NT2/D1 (cell line): ENCODE measurements at regions not wholly inside any gene's neighbourhood (a gene's known extent, or its start where the extent isn't known, plus 50 kb on each side); places are given as distances from the start of the nearest gene placed in this dataset.

ENCODE experiments used
- SUZ12 ChIP-seq: IDR thresholded peaks from 2 replicates; pipeline ENCODE4 v1.6.1; 2011; ENCODE audit not compliant: insufficient read length, insufficient read depth; ENCODE audit errors: extremely low read depth
- YY1 ChIP-seq: IDR thresholded peaks from 2 replicates; pipeline ENCODE4 v1.6.1; 2011; ENCODE audit not compliant: insufficient read length, insufficient read depth
- ZNF274 ChIP-seq: IDR thresholded peaks from 2 replicates; pipeline ENCODE4 v1.6.1; 2011; ENCODE audit warnings: mild to moderate bottlenecking, low read depth, low read length

GRCh38 chr4:159429693-159430035 is 326.8 kb downstream of the RAPGEF2 start:
- TF ChIP-seq YY1 (no peak), ZNF274 (no peak), SUZ12 (no peak)
